ENCODE measurements at regions not wholly inside any gene's neighbourhood (a gene's known extent, or its start where the extent isn't known, plus 50 kb on each side); places are given as distances from the start of the nearest gene placed in this dataset.

GRCh38 chr13:111519041-111519440 lies 198.6 kb downstream of the TEX29 start:
- no peak for DNase-seq

GRCh38 chr13:111519490-111520170 lies 199.2 kb downstream of the TEX29 start:
- DNase-seq = no peak

- no peak for DNase-seq
These were observed 200.6 kb downstream of the TEX29 start for GRCh38 chr13:111521030-111521429.

GRCh38 chr13:111521691-111522229 lies 201.3 kb downstream of the TEX29 start:
- DNase-seq = no peak

- no peak for DNase-seq
These were observed 205.1 kb downstream of the TEX29 start for GRCh38 chr13:111525320-111526118.

- DNase-seq = no peak
These were observed 206.5 kb downstream of the TEX29 start for GRCh38 chr13:111526922-111527321.

- DNase-seq = no peak
These were observed 207.3 kb downstream of the TEX29 start for GRCh38 chr13:111527614-111528229.

GRCh38 chr13:111528513-111528912 lies 208.1 kb downstream of the TEX29 start:
- no peak for DNase-seq

GRCh38 chr13:111530137-111530870 lies 209.9 kb downstream of the TEX29 start:
- no peak for DNase-seq

GRCh38 chr13:111531505-111531904 lies 211.1 kb downstream of the TEX29 start:
- no peak for DNase-seq

- DNase-seq = no peak
These were observed 211.7 kb downstream of the TEX29 start for GRCh38 chr13:111532111-111532510.

GRCh38 chr13:111533900-111534683 lies 213.7 kb downstream of the TEX29 start:
- no peak for DNase-seq

GRCh38 chr13:111534751-111535522 lies 214.5 kb downstream of the TEX29 start:
- no peak for DNase-seq

GRCh38 chr13:111535523-111535811 lies 215.0 kb downstream of the TEX29 start:
- DNase-seq = no peak

- no peak for DNase-seq
These were observed 215.7 kb downstream of the TEX29 start for GRCh38 chr13:111536075-111536642.

GRCh38 chr13:111537115-111537728 lies 216.8 kb downstream of the TEX29 start:
- DNase-seq = no peak

- no peak for DNase-seq
These were observed 217.5 kb downstream of the TEX29 start for GRCh38 chr13:111537843-111538499.

GRCh38 chr13:111539252-111539651 lies 218.8 kb downstream of the TEX29 start:
- DNase-seq = no peak

- no peak for DNase-seq
These were observed 219.5 kb downstream of the TEX29 start for GRCh38 chr13:111539791-111540446.

- no peak for DNase-seq
These were observed 220.0 kb downstream of the TEX29 start for GRCh38 chr13:111540486-111540885.
